HCT116 (cell line): ENCODE measurements at regions not wholly inside any gene's neighbourhood (a gene's known extent, or its start where the extent isn't known, plus 50 kb on each side); places are given as distances from the start of the nearest gene placed in this dataset.

Source experiments
- ATAC-seq: fragments of 200-7000 bp; cut with Tn5 transposase; 2 replicates; pipeline ENCODE4 v1.9.1; 2020; ENCODE audit warnings: mild to moderate bottlenecking, moderate library complexity
- BruUV-seq: library from RNA; stranded (reverse); fragments of 400-500 nt; replicated peaks from 2 replicates; lab custom pipeline; 2021; lab: Mats Ljungman, UMichigan
- CTCF ChIA-PET: fragments of 300-600 bp; sonication (Branson Sonifier 250); formaldehyde crosslinking; loops from one replicate; lab custom pipeline; 2021; ENCODE audit warnings: antibody characterized with exemption; lab: Charles Lee
- POLR2A ChIA-PET: fragments of 300-600, 350-600 bp; sonication (Branson Sonifier 250); formaldehyde crosslinking; loops from one replicate; lab custom pipeline; 2021; ENCODE audit warnings: antibody characterized with exemption; lab: Charles Lee
- RAD21 ChIA-PET, 2 experiments: fragments of 300-600 bp; sonication (Branson Sonifier 250); formaldehyde crosslinking; loops; one replicate each; lab custom pipeline; 2023; ENCODE audit warnings: low total read pairs in 2 of 2; ENCODE audit not compliant: uncharacterized antibody in 2 of 2, unreplicated experiment in 2 of 2, low non-redundant PET in 1 of 2; lab: Charles Lee
- DNase-seq: peaks from one replicate; pipeline ENCODE4 v3.0.0-alpha.2; 2010; ENCODE audit warnings: low read depth, low spot score
- H2AFZ ChIP-seq: fragments of 200-600 bp; shearing (Covaris generic), sonication (generic); 2 replicates; pipeline ENCODE4 v1.6.1; 2017; ENCODE audit warnings: low read depth, mixed run types, mixed read lengths, antibody characterized with exemption, low read length; ENCODE audit not compliant: poor library complexity, severe bottlenecking
- H3K27ac ChIP-seq: 2 replicates; pipeline ENCODE4 v1.5.1; 2012; ENCODE audit warnings: low read depth, low read length
- H3K27me3 ChIP-seq: fragments of 200-600 bp; sonication (generic); 2 replicates; pipeline ENCODE4 v1.6.1; 2016; ENCODE audit warnings: mixed run types, low read length, mixed read lengths; ENCODE audit not compliant: insufficient read depth
- H3K36me3 ChIP-seq, 2 experiments: fragments of 200-500 bp in 1 of 2; fragments of 200-600 bp in 1 of 2; sonication (Bioruptor generic) in 1 of 2; sonication (generic) in 1 of 2; 2 replicates each; pipeline versions ENCODE4 v1.5.1 to v1.6.1; 2014 to 2016; ENCODE audit warnings: low read length in 2 of 2, inconsistent platforms in 1 of 2, mixed read lengths in 1 of 2, mixed run types in 1 of 2; ENCODE audit not compliant: insufficient read depth in 2 of 2, control insufficient read depth in 1 of 2
- H3K4me1 ChIP-seq, 2 experiments: fragments of 200-600 bp in 1 of 2; sonication (generic) in 1 of 2; 2 replicates each; pipeline versions ENCODE4 v1.5.1 to v1.6.1; 2012 to 2017; ENCODE audit warnings: low read length in 2 of 2, inconsistent platforms in 1 of 2, mild to moderate bottlenecking in 1 of 2, mixed read lengths in 1 of 2, mixed run types in 1 of 2, moderate library complexity in 1 of 2; ENCODE audit not compliant: insufficient read depth in 2 of 2, control insufficient read depth in 1 of 2
- H3K4me2 ChIP-seq: fragments of 200-600 bp; sonication (generic); 2 replicates; pipeline ENCODE4 v1.6.1; 2017; ENCODE audit warnings: mixed run types, low read length, mixed read lengths
- H3K4me3 ChIP-seq, 2 experiments: fragments of 200-600 bp in 1 of 2; sonication (generic) in 1 of 2; replicated peaks in 1 of 2; 2 replicates each; pipeline ENCODE4 v1.5.1; 2011 to 2016; ENCODE audit warnings: low read length in 2 of 2, control low read depth in 1 of 2, low read depth in 1 of 2, mild to moderate bottlenecking in 1 of 2, mixed read lengths in 1 of 2, mixed run types in 1 of 2
- H3K79me2 ChIP-seq: fragments of 200-600 bp; sonication (generic); 2 replicates; pipeline ENCODE4 v1.6.1; 2017; ENCODE audit warnings: mild to moderate bottlenecking, mixed run types, low read length, moderate library complexity, mixed read lengths; ENCODE audit not compliant: insufficient read depth
- H3K9ac ChIP-seq: fragments of 200-600 bp; sonication (generic); 2 replicates; pipeline ENCODE4 v1.6.1; 2016; ENCODE audit warnings: low read length, mixed read lengths
- H3K9me2 ChIP-seq: fragments of 200-600 bp; sonication (generic), shearing (Covaris generic); 2 replicates; pipeline ENCODE4 v1.6.1; 2017; ENCODE audit warnings: mixed run types, mild to moderate bottlenecking, moderate library complexity; ENCODE audit not compliant: insufficient read depth
- H3K9me3 ChIP-seq, 2 experiments: fragments of 200-500 bp in 1 of 2; fragments of 200-600 bp in 1 of 2; sonication (Bioruptor generic) in 1 of 2; sonication (generic) in 1 of 2; 2 replicates each; pipeline ENCODE4 v1.6.1; 2014 to 2017; ENCODE audit warnings: low read length in 2 of 2, mixed read lengths in 2 of 2, inconsistent platforms in 1 of 2, low read depth in 1 of 2, mild to moderate bottlenecking in 1 of 2, mixed run types in 1 of 2, moderate library complexity in 1 of 2; ENCODE audit not compliant: control insufficient read depth in 1 of 2, insufficient read depth in 1 of 2
- H4K20me1 ChIP-seq: fragments of 200-600 bp; sonication (generic), shearing (Covaris generic); 2 replicates; pipeline ENCODE4 v1.6.1; 2017; ENCODE audit warnings: mixed run types, mild to moderate bottlenecking, moderate library complexity; ENCODE audit not compliant: insufficient read depth
- ATF3 ChIP-seq: IDR thresholded peaks from 2 replicates; pipeline ENCODE4 v1.6.1; 2012
- FOSL1 ChIP-seq: IDR thresholded peaks from 2 replicates; pipeline ENCODE4 v1.6.1; 2012; ENCODE audit warnings: low read depth
- POLR2AphosphoS5 ChIP-seq: IDR thresholded peaks from 2 replicates; pipeline ENCODE4 v1.6.1; 2011; ENCODE audit warnings: mild to moderate bottlenecking, low read depth, low read length, moderate library complexity
- RAD21 ChIP-seq: IDR thresholded peaks from 2 replicates; pipeline ENCODE4 v1.6.1; 2012; ENCODE audit warnings: low read depth, mild to moderate bottlenecking
- SIN3A ChIP-seq: IDR thresholded peaks from 2 replicates; pipeline ENCODE4 v1.6.1; 2012; ENCODE audit warnings: low read depth
- SP1 ChIP-seq: IDR thresholded peaks from 2 replicates; pipeline ENCODE4 v1.6.1; 2012; ENCODE audit warnings: low read depth
- TCF7L2 ChIP-seq: IDR thresholded peaks from 2 replicates; pipeline ENCODE4 v1.7.0; 2011; ENCODE audit warnings: borderline replicate concordance, inconsistent platforms; ENCODE audit not compliant: insufficient read depth, insufficient read length; ENCODE audit errors: extremely low read depth
- ZNF274 ChIP-seq: fragments of 200-500 bp; sonication (Bioruptor generic); IDR thresholded peaks from 2 replicates; pipeline ENCODE4 v1.6.1; 2014; ENCODE audit warnings: mild to moderate bottlenecking, low read depth, low read length, inconsistent platforms
- intact Hi-C: fragments of 100-400 bp; cut with micrococcal nuclease; formaldehyde crosslinking; loops from 2 replicates; pipeline ENCODE4 v1.10.0; 2022
- TF ChIP-seq, protein P1 (sequence below): IDR thresholded peaks from 2 replicates; pipeline ENCODE4 v1.6.1; 2012; ENCODE audit warnings: low read depth
- TF ChIP-seq, protein P2 (sequence below): IDR thresholded peaks from 2 replicates; pipeline ENCODE4 v1.6.1; 2012

GRCh38 chr5:56674441-56674840, 140.9 kb upstream of the MAP3K1 start:
- Histone ChIP-seq H3K9ac (no peak overlapping the region), H3K9me2 (no peaks in the 10 kb centered on the region), H3K27ac (no peak overlapping the region), H3K9me3 (no peaks in the 10 kb centered on the region), H3K4me1 (peaks cover 14 to 37% of the 10 kb centered on the region in 2 experiments; a peak in 3 of 4 replicates), H3K79me2 (no peaks in the 10 kb centered on the region), H3K4me2 (no peak overlapping the region), H2AFZ (no peak overlapping the region), H4K20me1 (no peaks in the 10 kb centered on the region), H3K27me3 (no peaks in the 10 kb centered on the region), H3K4me3 (no peak overlapping the region), H3K36me3 (no peaks in the 10 kb centered on the region)
- RAD21 ChIA-PET = no interaction called here
- no peak for ATAC-seq
- POLR2A ChIA-PET = no interaction called here
- TF ChIP-seq, protein P1, sequence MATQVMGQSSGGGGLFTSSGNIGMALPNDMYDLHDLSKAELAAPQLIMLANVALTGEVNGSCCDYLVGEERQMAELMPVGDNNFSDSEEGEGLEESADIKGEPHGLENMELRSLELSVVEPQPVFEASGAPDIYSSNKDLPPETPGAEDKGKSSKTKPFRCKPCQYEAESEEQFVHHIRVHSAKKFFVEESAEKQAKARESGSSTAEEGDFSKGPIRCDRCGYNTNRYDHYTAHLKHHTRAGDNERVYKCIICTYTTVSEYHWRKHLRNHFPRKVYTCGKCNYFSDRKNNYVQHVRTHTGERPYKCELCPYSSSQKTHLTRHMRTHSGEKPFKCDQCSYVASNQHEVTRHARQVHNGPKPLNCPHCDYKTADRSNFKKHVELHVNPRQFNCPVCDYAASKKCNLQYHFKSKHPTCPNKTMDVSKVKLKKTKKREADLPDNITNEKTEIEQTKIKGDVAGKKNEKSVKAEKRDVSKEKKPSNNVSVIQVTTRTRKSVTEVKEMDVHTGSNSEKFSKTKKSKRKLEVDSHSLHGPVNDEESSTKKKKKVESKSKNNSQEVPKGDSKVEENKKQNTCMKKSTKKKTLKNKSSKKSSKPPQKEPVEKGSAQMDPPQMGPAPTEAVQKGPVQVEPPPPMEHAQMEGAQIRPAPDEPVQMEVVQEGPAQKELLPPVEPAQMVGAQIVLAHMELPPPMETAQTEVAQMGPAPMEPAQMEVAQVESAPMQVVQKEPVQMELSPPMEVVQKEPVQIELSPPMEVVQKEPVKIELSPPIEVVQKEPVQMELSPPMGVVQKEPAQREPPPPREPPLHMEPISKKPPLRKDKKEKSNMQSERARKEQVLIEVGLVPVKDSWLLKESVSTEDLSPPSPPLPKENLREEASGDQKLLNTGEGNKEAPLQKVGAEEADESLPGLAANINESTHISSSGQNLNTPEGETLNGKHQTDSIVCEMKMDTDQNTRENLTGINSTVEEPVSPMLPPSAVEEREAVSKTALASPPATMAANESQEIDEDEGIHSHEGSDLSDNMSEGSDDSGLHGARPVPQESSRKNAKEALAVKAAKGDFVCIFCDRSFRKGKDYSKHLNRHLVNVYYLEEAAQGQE = no peak
- no peak for TF ChIP-seq TCF7L2
- intact Hi-C loops = no loop called here
- BruUV-seq = no TSS peak
- CTCF ChIA-PET = no interaction called here
- no peak for DNase-seq

GRCh38 chr5:56673171-56673570, 142.2 kb upstream of the MAP3K1 start:
- Histone ChIP-seq H3K9me3 (no peaks in the 10 kb centered on the region), H3K9me2 (no peaks in the 10 kb centered on the region), H3K4me2 (no peak overlapping the region), H4K20me1 (no peaks in the 10 kb centered on the region), H3K27ac (no peak overlapping the region), H2AFZ (no peak overlapping the region), H3K79me2 (no peaks in the 10 kb centered on the region), H3K9ac (no peak overlapping the region), H3K36me3 (no peaks in the 10 kb centered on the region), H3K4me1 (peaks cover 22 to 44% of the 10 kb centered on the region in 2 experiments; a peak in 3 of 4 replicates), H3K4me3 (no peak overlapping the region), H3K27me3 (no peaks in the 10 kb centered on the region)
- no peak for DNase-seq
- ChIA-PET POLR2A (no interaction called here), CTCF (no interaction called here), RAD21 (no interaction called here)
- BruUV-seq = no TSS peak
- intact Hi-C loops = no loop called here
- no peak for ATAC-seq
- TF ChIP-seq FOSL1 = no peak
- TF ChIP-seq ATF3 = no peak
- TF ChIP-seq, protein P1 = no peak
- TF ChIP-seq RAD21 = no peak
- TF ChIP-seq SP1 = no peak
- no peak for TF ChIP-seq SIN3A
- TF ChIP-seq, protein P2, sequence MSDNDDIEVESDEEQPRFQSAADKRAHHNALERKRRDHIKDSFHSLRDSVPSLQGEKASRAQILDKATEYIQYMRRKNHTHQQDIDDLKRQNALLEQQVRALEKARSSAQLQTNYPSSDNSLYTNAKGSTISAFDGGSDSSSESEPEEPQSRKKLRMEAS = no peak
- no peak for TF ChIP-seq ZNF274
- no peak for TF ChIP-seq POLR2AphosphoS5
